DMS53 treated with DMSO at 0.1 percent for 48 hours (cell line): ENCODE measurements at regions not wholly inside any gene's neighbourhood (a gene's known extent, or its start where the extent isn't known, plus 50 kb on each side); places are given as distances from the start of the nearest gene placed in this dataset.

ENCODE experiments used
- DNase-seq: peaks from one replicate; lab custom pipeline; 2025; ENCODE audit not compliant: unreplicated experiment; lab: John Stamatoyannopoulos, UW

GRCh38 chr21:24183077-24183476, 1424.2 kb downstream of the MRPL39 start:
- no peak for DNase-seq

- no peak for DNase-seq
Measured at GRCh38 chr21:24179110-24179509, 1428.2 kb downstream of the MRPL39 start.

DNA sequence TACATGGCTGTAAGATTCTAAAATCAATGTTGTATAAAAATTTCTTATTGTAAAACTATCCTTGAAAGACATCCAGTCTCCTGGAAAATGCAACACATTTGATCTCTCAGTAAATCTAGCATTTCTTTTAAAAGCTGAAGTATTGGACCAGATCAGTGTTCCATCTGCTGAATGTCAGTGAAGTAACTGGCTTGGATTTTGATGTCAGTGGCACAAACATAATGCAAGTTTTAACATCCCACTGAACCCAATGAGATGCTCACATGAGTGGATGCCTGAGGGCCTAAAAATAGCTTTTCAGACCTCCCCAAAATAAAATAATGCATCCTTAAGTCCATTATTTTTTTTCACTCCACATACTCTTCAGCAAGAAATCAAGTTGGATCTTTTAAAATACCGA, 1432.2 kb downstream of the MRPL39 start:
- DNase-seq, result no peak

- no peak for DNase-seq
Measured at GRCh38 chr21:24171736-24172135, 1435.5 kb downstream of the MRPL39 start.

DNA sequence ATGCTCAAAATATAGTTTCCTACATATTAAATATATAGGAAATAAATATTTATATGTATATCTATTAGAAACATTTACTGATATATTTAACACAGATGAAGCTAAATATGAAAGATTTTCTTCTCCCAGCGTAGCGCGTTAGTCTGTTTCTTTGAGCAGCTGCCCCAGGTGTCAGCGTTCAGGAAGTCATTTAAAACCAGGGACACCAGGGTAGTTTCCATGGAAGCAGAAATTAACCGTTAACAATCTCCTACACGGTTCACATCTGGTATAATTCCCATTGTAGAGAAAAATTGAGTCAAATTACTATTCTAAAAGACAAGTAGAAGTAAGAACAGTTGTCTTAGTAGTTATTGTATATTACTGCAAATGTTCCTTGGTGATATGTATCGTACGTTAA, 1443.7 kb downstream of the MRPL39 start:
- peak; percentile 7 for DNase-seq

DNA sequence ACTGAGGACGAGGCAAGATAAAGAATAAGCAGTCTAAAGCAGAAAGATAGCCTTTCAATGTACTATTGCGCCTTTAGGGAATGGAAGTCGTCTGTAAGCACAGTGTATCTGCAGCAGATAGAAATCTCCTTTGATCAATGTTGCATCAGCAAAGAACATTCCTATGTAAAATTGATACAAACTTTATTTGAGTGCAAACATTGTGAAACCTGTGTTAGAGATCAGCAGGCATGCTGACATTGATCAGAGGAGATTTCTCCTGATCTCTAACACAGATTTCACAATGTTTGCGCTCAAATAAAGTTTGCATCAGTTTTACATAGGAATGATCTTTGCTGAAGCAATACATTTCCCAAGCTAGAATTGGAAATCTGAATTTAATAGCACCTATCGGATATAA, 1446.8 kb downstream of the MRPL39 start:
- DNase-seq, result no peak

DNA sequence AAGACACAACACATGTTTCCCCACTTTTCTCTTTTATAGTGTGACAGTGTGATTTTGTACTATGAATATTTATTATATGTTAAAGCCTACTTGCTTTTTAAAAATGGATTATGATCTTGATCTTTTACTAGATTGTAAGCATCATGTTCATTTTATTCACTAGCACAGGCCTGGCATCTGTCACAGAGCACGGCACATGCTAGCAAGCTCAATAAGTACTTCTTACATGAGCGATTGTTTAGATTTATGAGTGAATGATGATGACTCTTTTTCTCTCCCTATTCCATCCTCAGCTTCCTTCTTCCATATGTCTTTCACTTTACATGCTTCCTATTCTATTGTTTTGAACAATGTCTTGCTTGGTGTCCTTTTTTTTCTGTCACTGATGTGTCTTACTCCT, 1454.1 kb downstream of the MRPL39 start:
- DNase-seq, result no peak

- DNase-seq, result no peak
Measured at GRCh38 chr21:24150753-24151152, 1456.5 kb downstream of the MRPL39 start.

DNA sequence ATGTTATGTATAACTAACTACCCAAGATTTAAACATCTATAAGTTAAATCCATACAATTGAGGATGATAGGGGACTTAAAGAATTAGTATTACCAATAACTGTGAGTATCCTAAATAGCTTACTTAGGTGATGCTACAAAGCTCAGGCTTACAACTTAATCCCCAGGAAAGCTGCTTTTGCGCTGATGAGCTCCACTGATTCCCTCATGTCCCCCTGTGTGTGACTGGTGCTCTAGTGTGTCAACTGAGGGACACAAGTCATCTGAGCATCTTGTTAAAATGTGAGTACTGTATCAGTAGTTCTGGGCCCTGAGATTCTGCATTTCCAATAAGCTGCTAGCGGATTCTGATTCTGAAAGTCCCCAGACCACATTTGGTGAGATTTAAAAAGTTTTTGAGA, 1458.8 kb downstream of the MRPL39 start:
- DNase-seq, result no peak

DNA sequence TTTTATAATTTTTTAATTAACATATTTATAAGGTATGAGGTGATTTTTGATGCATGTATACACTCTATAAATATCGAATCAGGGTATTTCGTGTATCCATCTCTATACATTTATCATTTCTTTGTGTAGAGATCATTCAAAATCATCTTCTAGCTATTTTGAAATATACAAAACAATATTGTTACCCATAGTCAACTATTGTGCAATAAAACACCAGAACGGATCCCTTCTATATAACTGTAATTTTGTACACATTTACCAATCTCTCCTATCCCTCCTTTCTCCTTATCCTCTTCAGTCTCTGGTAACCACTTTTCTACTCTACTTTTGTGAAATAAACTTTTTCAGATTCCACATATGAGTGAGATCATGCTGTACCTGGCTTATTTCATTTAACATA, 1459.6 kb downstream of the MRPL39 start:
- no peak for DNase-seq

DNA sequence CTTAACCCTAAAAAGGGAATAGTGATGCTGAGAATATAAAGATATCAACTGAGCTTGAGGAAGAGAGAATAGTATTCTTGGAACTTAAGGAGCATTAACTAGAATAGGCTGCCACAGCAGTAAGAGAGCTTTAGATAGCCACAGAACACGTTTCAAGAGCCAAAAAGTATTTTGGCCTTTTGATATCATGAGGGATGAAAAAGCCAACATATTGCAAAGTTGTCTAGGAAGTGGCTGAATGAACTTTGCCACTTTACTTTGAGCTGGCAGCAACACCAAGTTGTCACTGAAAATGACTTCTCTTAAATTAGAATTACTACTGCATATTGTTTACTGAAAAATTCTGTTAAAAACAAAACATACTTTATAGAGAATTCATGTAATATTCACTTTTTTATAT, 1476.2 kb downstream of the MRPL39 start:
- DNase-seq, result no peak

DNA sequence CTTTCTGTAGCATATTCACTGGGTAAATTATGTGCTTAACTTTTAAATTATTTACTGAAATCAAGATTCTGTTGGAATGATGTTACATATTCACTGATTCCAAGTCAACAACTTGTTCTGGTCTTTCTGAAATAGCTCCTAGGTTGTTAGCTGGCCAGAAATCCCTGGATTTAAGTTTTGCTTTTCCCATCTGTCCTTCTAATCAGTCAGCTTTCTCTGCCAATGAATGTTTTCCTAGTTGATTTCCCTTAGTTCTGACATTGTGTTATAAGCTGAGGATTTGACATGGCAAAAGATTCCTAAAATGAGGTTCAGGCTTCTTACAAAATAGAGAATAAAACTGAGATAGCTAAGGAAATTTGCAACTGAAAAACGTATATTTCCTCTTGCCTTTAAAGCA, 1479.6 kb downstream of the MRPL39 start:
- DNase-seq, result no peak

DNA sequence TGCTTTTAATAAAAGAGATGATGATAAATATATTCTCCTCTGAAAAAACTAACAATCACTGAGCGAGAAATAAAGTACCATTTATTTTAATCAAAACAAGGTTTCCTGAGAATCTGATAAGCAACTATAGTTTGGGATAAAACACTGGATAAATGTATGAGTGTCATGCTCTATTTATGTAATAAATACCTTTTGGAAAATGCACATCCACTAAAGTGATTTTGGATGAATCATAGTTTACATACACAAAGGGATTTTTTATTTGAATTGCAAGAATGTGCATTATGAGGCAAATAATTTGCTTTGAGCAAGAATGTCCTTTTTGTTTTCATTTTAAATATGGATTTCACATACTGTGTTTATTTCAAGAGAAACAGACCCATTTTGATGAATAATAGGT, 1483.5 kb downstream of the MRPL39 start:
- no peak for DNase-seq

DNA sequence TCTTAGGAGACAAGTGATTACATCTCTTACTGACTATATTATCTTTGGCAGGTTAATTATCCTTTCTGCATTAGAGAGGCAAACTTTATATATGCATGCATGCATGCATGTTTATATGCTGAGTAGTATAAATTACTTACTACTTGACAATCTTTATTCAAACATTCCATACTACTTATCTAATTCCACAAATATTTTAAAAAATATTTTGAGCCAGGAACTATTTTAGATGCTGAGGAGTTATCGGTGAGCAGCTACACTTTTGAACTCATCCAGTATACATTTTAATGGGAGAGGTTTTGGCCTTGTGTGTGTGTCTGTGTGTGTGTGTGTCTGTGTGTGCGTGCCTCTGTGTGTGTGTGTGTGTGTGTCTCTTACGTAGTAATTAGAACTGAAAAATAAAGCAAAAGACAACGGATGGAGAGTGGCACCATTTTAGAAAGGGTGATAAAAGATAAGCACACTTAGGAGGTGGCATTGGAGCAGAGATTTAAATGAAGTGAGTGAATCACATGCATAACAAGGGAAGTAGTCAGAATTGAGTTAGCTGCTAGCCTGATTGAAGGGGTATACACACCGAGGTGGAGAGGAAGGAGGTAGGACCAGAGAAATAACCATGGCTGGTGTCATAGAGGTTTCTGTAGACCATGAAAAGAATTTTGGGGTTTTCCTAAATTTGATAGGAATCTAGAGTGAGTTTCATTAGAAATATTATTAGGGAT, 1488.4 kb downstream of the MRPL39 start:
- no peak for DNase-seq

- no peak for DNase-seq
Measured at GRCh38 chr21:24115141-24115540, 1492.1 kb downstream of the MRPL39 start.

DNA sequence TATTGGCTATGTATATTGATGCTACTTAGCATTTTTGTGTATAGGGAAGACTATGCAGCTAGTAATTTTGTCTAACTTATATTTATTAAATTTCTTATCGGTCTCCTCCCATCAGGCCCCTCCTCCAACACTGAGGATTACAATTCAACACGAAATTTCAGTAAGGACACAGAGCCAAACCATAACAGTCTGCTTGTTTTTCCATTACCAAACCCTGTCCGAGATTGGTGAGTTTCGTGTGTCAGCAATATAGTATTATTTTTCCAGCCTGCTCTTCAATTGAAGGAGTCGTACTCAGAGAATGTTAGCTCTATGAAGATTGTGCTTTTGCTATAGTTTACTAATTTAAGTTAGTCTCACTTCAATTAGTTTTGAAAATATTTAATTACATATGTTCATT, 1495.3 kb downstream of the MRPL39 start:
- DNase-seq, result no peak

- DNase-seq, result no peak
Measured at GRCh38 chr21:24110846-24111245, 1496.4 kb downstream of the MRPL39 start.

DNA sequence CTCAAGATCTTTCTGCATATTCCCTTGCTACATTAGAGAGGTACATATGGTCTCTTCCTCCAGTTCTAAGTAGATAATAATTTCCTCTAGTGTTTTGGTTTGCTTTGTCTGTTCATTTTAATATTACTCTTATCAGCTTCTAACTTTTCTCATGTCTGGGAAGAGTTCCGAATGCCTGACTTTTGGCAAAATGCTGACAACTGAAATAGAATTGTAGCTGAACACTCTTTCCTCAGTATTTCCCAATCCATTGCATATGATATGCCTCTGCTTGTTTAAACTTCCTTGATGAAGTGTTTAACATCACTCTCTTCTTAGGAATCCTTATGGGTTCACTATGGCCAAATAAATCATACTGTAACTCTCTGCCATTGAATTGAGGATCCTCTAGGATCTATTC, 1510.1 kb downstream of the MRPL39 start:
- DNase-seq, result no peak

DNA sequence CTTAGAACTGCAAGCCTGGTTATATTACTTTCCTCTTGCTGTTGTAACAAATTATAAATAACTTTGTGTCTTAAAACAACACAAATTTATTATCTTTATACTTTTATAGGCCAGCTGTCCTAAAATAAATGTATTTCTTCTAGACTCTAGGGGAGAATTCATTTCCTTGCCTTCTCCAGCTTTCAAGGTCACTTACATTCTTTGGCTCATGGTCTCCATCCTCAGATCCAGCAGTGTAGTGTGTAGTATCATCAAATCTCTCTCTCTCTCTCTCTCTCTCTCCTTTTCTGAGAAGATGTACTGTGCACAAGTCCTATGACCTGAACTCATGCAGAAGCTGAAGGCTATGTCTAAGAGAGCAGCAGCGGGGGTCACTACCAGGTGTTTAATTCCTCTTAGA, 1510.6 kb downstream of the MRPL39 start:
- DNase-seq, result no peak

- no peak for DNase-seq
Measured at GRCh38 chr21:24093032-24093431, 1514.2 kb downstream of the MRPL39 start.

- DNase-seq, result no peak
Measured at GRCh38 chr21:24076179-24076578, 1531.1 kb downstream of the MRPL39 start.

GRCh38 chr21:24055696-24056095, 1551.6 kb downstream of the MRPL39 start:
- DNase-seq, result no peak

DNA sequence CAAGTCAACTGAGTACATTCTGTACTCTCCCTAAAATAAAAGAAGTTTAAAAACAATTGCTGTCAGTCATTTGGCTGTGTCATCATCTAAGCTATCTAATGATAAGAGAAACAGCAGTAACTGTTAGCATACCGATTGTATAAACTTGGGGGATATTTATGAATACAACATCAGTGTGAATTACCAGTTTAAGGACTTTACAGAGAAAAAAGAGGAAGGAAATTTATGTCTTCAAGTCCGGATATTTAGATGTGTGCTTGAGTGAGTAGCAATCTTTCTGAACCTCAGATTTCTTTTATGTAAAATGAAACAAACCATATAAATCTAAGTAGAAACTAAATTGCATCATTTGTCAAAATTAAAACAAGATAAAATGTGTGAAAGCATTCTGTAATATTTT, 1557.0 kb downstream of the MRPL39 start:
- DNase-seq, result no peak
